HL-60 (cell line): ENCODE measurements at regions not wholly inside any gene's neighbourhood (a gene's known extent, or its start where the extent isn't known, plus 50 kb on each side); places are given as distances from the start of the nearest gene placed in this dataset.

ENCODE experiments used
- CTCF ChIP-seq: IDR thresholded peaks from one replicate; pipeline ENCODE4 v1.5.1; 2011; ENCODE audit warnings: low read length, control low read depth, inconsistent platforms; ENCODE audit not compliant: insufficient read depth
- GABPA ChIP-seq: IDR thresholded peaks from 2 replicates; pipeline ENCODE4 v1.6.1; 2012; ENCODE audit warnings: low read depth

DNA sequence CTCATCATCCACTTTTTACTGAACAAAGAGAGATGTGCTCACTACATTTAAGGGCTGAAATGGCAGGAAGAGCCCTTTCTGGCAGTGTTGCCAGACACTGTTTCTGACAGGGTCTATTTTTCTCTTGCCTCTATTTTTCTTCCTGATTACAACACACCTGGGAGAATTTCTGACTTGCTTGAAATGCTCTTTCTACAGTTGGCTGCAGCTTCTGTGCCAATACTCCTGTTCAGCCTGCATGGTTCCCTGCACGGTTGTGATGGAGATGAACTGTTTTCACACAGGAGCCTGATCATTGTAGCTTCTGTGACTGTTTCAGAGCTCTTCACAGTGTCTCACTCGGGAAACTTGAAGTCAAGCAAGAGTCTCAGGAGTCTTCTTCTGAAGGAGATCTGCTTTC lies 83.0 kb upstream of the DLG1 start:
- TF ChIP-seq CTCF, result no peak
- no peak for TF ChIP-seq GABPA
